RWPE1 (cell line): ENCODE measurements at regions not wholly inside any gene's neighbourhood (a gene's known extent, or its start where the extent isn't known, plus 50 kb on each side); places are given as distances from the start of the nearest gene placed in this dataset.

Source experiments
- CTCF ChIA-PET: fragments of 350-600 bp; sonication (Branson Sonifier 250); formaldehyde crosslinking; extraction: SDS; loops from one replicate; lab custom pipeline; 2021; lab: Yijun Ruan, JAX
- POLR2A ChIA-PET: fragments of 400-600 bp; formaldehyde crosslinking; extraction: SDS; loops from one replicate; lab custom pipeline; 2020; ENCODE audit warnings: antibody characterized with exemption; ENCODE audit not compliant: low non-redundant PET; lab: Yijun Ruan, JAX
- DNase-seq: peaks from one replicate; pipeline ENCODE4 v3.0.0; 2012; ENCODE audit warnings: low spot score
- H3K27ac ChIP-seq: fragments of 450-650 bp; 2 replicates; pipeline ENCODE4 v1.5.1; 2017
- TF ChIP-seq, protein P1 (sequence below): fragments of 450-650 bp; conservative IDR thresholded peaks from 2 replicates; pipeline ENCODE4 v1.5.1; 2017; ENCODE audit warnings: low read depth, mild to moderate bottlenecking

DNA sequence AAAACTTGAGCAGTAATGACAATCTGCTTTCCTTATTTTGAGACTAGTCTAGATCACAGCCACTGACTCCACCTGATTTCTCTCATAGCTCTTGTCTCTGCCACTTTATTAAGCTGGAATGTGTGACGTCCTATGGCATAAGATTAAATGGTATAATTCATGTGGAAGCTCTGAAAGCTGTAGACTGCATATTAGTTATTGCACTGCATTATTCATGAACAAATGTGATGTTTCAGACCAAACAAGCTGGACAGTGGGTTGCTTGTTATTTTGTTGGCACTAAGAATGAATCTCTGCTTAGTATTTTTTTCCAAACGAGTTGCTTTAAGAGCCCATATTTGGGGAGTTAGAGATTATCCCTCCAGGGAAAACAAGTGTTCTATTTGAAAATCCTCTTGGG lies 1218.5 kb downstream of the SUCLG1 start:
- H3K27ac ChIP-seq: no peak overlapping the region
- POLR2A ChIA-PET: no interaction called here
- no peak for DNase-seq
- TF ChIP-seq, protein P1, sequence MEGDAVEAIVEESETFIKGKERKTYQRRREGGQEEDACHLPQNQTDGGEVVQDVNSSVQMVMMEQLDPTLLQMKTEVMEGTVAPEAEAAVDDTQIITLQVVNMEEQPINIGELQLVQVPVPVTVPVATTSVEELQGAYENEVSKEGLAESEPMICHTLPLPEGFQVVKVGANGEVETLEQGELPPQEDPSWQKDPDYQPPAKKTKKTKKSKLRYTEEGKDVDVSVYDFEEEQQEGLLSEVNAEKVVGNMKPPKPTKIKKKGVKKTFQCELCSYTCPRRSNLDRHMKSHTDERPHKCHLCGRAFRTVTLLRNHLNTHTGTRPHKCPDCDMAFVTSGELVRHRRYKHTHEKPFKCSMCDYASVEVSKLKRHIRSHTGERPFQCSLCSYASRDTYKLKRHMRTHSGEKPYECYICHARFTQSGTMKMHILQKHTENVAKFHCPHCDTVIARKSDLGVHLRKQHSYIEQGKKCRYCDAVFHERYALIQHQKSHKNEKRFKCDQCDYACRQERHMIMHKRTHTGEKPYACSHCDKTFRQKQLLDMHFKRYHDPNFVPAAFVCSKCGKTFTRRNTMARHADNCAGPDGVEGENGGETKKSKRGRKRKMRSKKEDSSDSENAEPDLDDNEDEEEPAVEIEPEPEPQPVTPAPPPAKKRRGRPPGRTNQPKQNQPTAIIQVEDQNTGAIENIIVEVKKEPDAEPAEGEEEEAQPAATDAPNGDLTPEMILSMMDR: no peak
- CTCF ChIA-PET: interaction anchor here (0.6 kb wide), 1 partner anchor 306 kb away, joined by 3 read pairs; no protein-coding TSS in a partner anchor

DNA sequence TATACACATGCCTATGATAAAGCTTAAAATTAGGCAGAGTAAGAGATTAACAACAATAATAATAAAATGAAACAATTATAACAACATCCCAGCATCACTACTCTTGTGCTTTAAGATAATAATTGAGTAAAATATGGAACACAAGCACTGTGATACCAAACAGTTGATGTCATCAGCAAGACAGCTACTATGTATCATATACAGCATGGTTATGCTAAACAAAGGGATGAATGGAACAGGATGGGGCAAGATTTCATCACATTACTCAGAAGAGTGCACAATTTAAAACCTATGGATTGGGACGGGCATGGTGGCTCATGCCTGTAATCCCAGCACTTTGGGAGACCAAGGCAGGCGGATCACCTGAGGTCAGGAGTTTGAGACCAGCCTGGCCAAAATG lies 1221.0 kb downstream of the SUCLG1 start:
- TF ChIP-seq, protein P1: no peak
- DNase-seq: no peak
- no peak overlapping the region for H3K27ac ChIP-seq
- ChIA-PET CTCF (interaction anchor here (0.6 kb wide), 1 partner anchor 981 kb away, joined by 3 read pairs; no protein-coding TSS in a partner anchor), POLR2A (no interaction called here)

DNA sequence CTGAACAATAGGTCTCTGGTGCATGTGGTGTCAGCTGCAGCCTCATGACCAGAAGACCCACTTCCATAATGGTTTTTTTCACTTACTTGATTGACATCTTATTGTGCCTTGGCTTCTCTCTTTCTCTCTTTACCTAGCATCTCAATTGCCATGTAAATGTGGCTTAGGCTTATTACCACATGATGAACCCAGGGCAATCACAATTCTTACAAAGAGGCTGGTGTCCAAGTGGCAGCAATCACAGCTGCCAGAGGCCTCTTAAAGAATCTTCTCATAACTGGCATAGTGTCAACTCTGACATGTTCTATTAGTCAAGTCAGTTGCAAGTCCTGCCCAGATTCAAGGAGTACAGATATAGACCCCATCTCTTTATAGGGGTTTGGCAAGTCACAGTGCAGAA lies 1224.8 kb downstream of the SUCLG1 start:
- POLR2A ChIA-PET: no interaction called here
- TF ChIP-seq, protein P1: no peak
- no peak overlapping the region for H3K27ac ChIP-seq
- no peak for DNase-seq
- CTCF ChIA-PET: interaction anchor here (0.6 kb wide), 1 partner anchor 361 kb away, joined by 3 read pairs; no protein-coding TSS in a partner anchor

DNA sequence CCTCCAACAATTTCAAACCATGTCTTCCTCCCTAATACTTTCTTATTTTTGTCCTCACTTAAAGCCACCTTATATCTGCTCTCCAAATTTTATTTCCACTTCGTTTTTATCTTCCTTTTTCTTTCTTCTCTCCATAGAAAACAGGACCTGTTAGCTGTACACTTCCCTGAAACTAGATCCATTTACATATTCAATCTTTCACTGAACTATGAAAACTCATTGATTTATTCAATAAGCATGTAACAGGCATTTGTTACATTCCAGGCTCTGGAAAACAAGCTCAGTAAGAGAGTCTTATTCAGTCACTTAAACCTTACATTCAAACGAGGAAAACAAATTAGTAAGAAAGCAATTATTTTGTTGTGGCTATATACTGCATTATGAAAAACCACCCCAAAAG lies 1225.3 kb downstream of the SUCLG1 start:
- ChIA-PET POLR2A (no interaction called here), CTCF (interaction anchor here (0.6 kb wide), 1 partner anchor 361 kb away, joined by 3 read pairs; no protein-coding TSS in a partner anchor)
- TF ChIP-seq, protein P1: no peak
- no peak for DNase-seq
- H3K27ac ChIP-seq: no peak overlapping the region

DNA sequence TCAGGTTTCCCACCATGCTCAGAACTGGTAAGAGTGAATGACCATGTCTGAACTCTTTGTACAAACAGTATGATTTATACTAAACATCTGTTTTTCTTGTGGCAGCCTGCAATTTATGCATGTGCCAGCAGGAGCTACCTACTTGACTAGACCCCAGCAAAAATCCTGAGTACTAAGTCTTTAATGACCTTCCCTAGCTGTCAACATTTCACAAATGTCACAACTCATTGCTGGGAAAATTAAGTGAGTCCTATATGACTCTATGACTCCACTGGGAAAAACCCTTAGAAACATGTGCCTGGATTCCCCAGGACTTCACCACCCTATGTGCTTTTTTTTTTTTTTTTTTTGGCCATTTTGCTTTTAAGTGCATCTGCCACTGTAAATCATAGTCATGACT lies 1225.8 kb downstream of the SUCLG1 start:
- no peak overlapping the region for H3K27ac ChIP-seq
- TF ChIP-seq, protein P1: no peak
- CTCF ChIA-PET: no interaction called here
- POLR2A ChIA-PET: no interaction called here
- no peak for DNase-seq

DNA sequence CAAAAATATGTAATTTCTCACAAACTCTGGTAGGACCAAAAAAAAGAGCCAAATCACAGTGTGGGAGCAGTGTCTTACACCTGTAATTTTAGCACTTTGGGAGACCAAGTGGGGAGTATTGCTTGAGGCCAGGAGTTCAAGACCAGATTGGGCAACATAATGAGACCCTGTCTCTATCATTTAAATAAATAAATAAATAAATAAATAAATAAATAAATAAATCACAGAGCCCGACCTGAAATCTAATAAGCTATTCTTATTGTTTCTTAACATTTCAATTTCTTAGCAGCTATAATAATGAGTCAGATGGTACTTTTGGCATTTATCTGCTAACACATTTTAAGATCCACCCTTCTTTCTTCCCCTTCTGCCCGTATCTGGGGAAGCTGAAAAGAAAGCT lies 1229.6 kb downstream of the SUCLG1 start:
- POLR2A ChIA-PET: no interaction called here
- TF ChIP-seq, protein P1: no peak
- CTCF ChIA-PET: no interaction called here

More for the DNA sequence above, 1229.6 kb downstream of the SUCLG1 start:
- H3K27ac ChIP-seq: no peak overlapping the region
- DNase-seq: no peak
